ENCODE measurements at regions not wholly inside any gene's neighbourhood (a gene's known extent, or its start where the extent isn't known, plus 50 kb on each side); places are given as distances from the start of the nearest gene placed in this dataset.
"Not testable (repeated sequence)": the region's sequence is repeated elsewhere in the genome, so short reads cannot be mapped to it uniquely, and the experiment has no call there.

DNA sequence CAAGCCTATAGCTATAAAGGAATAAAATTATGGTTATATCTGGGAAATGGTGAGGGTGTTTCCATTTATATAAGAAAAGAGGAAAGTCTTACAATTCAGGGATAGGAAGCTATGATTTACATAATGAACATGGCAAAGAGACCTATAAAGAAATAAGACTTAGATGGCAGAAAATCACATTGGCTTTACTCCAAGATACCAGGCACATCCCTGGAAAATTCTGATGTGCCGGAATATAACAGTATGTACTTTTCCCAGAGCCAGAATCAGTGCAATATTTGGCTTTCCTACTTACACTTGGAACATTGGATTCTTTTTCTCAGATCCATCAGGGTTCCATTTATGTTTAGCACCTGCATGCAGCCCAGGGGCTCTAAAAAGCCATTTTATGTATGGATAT lies 357.8 kb downstream of the CETN3 start:
- DNase-seq: no peak

DNA sequence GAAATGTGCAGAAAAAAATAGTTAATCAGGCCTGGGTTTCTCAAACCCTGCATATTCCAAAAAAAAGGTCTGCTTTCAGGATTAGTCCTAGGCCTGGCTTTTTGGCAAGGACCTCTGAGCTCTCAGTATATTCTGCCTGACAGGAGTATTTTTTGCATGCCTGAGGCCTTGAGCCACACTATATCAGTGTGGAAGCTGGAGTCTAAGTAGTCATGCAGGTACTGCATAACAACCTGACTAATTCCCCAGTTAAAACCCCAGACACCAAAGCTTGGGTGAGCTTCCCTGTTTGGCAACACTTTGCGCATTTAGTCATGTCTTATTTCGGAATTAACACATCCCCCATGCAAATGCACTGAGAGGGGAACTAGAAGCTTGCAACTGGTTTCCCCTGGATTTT lies 359.5 kb downstream of the CETN3 start:
- DNase-seq: no peak

DNA sequence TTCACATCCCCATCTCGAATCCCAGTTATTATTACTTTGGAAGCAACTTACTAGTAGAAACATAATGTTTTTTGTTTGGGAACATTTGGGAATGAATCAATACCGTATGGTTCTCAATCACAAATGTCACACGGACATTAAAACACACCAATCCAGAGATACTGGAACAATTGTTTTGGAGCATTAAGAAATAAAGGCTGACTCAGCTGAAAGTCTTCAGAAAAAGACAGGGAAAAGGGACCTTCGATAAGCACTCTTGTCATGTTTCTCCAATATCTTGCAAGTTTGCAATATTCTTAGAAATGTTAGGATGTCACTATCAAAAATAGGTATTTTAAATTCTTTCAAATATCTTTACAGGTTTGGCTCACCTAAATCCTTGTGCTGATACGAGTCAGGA lies 362.4 kb downstream of the CETN3 start:
- DNase-seq: no peak

DNA sequence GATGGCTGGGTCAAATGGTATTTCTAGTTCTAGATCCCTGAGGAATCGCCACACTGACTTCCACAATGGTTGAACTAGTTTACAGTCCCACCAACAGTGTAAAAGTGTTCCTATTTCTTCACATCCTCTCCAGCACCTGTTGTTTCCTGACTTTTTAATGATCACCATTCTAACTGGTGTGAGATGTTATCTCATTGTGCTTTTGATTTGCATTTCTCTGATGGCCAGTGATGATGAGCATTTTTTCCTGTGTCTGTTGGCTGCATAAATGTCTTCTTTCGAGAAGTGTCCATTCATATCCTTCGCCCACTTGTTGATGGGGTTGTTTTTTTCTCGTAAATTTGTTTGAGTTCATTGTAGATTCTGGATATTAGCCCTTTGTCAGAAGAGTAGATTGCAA lies 369.5 kb downstream of the CETN3 start:
- not testable (repeated sequence) for DNase-seq

DNA sequence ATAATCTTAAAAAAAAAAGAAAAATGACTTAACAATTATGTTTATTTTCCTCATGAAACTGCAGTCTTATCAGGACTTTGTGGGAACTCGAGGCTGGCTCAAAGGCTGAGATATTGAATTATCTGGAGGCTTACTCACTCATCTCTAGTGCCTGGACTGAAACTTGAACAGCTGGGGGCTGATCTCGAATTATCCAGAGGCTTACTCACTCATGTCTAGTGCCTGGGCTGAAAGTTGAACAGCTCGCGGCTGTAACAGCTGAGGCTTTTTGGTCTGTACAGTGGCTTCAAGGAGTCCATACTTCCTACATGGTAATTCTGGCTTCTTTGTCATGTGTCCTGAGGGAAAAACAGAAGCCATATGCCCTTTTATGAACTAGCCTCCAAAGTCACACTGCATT lies 371.9 kb downstream of the CETN3 start:
- no peak for DNase-seq

DNA sequence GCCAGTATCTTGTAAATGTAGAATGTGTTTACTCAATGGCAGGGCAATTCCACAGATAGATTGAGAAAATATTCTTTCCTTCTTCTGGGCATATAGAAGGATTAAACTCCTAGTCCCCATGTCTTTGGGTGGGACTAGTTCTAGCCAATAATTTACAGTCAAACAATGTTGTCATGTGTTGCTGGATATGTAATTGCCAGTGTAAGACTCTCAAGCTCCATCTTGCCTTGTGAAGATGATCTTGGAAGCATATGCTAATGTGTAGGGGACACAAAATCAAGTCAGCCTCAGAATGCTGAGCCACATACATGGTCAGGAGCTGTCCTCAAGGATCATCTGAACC lies 386.9 kb downstream of the CETN3 start:
- no peak for DNase-seq

DNA sequence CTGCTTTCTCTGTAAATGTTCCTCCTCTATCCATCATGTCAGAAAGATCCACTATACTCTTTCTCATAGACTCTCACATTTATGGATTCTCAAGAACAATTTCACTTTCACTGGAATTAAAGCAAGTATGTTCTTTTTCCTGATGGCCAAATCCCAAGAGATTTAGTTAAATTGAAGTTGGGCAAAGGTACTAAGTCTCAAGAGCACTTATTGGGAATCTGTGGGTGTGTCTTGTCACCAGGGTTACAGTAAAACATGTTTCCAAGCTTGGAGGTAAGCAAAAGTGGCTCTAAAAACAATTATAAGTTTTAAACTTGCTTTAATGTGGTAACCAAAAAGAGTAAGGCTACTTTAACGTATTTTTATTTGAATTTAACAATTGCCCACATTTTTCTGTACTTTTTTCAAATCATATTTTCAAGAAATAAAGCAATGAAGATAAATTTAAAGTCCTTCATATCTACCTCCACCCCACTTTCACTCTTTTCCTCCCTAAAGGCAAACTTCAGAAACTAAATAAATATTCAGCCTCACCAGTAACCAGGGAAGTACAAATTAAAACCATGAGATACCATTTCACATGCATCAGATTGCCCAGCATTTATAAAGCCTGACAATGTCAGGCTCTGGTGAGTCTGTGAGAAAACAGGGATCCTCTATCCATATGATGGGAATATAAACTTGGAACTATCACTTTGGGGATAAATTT lies 387.4 kb downstream of the CETN3 start:
- DNase-seq: no peak

DNA sequence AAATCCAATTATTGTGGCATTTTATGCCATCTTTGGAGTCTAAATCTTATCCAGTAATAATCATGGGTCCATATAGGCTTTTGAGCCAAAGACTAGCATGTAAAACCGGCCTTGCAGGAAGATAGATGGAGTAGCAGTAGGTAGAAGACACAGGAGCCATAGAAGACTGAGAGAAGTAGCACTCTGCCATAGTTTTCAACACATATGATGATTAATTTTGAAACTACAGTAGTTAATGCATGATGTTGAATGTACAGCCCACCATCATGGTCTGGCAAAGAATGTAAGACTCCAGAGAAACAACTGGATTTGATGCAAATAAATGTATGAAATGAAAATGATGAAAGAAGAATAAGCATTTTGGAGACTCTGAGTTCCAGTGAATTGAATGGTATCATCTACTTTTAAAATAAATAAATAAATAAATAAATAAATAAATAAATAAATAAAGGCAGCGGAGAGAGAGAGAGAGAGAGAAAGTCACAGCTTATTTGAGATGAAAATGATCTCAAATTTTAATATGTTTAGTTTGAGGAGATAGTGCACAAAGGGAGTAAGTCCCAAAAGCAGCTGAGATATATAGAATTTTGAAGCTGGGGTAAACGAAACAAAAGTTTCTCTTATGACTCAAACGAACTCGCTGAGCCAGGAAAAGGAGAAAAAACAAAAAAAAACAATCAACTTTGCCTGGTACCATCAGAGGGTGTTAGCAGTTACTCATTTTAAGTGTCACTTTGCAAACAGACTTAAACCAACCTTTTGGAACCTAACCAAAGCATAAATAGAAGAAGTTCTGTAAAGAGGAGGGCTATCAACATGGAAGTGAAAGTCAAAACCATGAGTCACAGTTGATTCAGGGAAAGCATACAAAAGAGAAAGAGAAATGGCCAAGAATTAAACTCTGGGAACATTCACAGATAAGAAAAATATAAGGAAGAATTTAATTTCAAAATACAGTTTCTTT lies 388.7 kb downstream of the CETN3 start:
- DNase-seq: no peak

DNA sequence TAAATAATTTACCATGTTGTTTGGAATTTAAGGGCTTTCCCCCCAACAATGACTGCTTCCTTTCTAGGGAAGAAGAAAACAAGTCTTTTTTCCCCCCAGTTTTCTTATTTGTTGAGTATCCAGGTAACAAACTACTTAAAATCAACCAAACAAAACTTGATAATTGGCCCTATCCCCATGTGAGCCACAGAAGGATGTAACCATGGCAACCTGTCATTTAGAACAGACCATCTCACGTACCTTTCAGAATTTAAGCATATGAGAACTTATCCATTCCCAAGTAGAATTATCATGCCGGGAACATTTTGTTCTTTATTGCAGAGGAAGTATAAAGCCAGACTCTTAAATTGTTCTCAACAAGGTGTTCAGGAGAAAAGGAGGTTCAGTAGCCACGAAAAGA lies 392.3 kb downstream of the CETN3 start:
- DNase-seq: no peak

DNA sequence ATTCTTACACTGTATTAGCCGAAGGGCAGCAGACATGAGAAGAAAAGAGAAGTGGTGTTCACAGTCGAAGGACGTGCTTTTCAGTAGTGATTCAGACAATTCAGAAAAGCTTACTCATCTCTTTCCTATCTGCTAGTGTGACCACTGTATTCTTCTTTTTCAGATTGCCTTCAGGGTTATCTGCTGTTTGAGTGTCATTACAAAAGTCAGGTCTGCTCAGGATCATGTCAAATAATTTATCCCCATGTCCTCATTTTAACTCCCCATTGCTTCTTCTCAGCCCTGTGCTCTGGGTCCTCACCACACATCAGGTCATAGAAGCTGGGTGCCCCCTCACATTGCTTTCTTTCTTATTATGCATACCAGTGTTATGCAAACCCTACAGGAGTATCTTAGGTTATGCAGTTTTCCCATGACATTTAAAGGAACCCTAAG lies 394.0 kb downstream of the CETN3 start:
- DNase-seq: no peak

DNA sequence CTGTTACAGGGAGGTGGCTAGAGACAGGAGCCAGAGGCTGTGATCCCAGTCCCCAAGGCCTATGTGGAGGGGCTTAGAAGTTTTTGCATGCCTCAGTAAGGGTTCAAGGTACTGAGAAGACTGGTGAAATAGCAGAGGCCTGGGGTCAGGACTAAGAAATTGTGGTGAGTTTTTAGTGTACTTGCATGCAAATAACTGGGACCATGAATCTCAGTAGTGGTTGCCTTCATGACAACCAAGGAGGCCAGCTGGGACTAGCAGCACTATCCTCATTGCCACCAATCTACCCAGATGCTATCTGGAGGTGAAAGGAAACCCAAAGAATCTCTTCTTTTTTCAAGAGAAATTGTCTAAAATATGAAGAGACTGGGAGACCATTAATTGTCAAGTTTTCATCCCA lies 395.1 kb downstream of the CETN3 start:
- no peak for DNase-seq

DNA sequence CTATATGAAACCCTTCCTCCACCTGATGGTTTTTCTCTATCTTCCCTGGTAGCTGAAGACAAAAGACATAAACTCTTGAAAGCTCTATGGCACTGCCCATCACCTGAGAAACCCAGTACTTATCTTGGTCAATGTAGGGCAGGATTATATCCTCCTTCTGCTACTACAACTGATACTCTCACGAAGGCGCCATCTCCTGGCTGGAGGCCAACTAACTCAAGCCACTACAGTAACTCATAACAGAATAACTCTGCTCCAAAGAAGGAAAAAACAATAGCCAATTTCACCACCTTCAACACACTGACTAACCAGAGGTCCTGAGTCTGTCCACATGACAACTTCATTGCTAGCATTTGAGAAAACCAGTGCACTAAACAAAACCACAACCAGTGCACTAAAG lies 409.2 kb downstream of the CETN3 start:
- no peak for DNase-seq

DNA sequence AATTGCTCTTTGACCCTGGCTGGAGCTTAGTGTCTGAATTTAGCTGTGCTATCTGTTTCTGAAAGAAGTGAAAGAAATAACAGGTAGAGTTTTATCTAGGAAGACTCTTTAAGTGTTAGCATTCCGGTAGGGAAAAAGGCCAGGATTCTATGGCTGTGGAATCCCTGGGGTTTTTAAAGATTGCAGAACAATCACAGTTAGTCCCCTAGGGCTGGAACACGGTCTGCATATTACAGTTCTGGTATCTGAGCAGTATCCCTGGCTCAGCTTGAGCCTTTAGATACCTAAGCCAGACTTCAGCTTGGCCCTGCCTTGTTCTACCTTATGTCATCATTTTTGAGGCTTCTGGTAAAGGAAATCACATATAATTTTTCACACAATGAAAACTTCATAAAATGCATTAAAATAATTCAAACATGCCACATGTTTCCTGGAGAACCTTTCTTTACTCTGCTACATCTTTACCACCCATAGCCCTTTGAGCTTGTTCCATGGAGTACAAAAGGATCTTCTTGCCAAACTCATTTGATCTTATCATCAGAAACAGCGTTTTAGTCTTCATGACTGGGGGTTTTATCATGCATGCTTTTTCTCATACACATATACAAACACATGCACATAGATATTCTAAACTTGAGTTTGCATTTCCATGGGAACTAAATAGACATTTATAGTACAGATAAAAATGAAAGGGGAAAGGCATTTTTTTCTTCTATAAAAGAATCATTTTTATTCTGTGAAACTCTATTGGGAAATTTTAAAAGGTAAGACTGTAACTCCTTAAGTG lies 410.8 kb downstream of the CETN3 start:
- no peak for DNase-seq

DNA sequence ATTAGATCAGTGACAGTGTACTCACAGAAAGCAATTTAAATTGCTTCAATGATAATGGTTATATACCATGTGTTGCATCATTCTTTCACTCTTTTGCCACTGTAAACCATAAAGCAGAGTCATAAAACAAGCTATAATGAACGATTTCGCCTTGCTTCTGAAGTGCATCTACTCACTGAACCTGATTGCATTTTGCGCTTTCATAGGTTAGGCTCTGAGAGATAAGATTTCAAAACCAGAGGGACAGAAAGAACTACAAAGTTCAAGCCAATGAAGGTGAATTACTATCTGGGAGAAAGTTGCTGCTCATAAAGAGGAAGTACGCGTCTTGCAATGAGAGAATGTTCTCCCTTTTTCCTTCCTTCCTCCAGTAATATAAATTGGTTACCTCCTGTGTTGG lies 412.7 kb downstream of the CETN3 start:
- DNase-seq: no peak

DNA sequence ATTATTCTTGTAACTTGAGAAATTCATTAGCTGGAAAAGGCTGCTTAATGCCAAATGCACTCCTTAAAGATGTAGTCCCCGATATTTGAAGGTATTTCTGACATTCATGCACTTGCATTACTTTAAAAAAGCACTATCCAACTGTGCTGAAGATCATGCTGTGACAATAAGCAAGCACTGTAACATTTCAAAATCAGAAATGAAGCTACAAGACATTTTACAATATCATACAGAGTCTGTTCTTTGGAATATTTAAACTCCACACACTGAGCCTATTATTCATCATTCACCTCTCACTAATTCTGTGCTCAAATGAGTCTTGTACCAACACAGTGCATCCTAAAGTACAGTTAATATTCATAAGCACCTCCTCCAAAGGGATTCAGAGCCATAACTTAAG lies 413.2 kb downstream of the CETN3 start:
- DNase-seq: no peak

DNA sequence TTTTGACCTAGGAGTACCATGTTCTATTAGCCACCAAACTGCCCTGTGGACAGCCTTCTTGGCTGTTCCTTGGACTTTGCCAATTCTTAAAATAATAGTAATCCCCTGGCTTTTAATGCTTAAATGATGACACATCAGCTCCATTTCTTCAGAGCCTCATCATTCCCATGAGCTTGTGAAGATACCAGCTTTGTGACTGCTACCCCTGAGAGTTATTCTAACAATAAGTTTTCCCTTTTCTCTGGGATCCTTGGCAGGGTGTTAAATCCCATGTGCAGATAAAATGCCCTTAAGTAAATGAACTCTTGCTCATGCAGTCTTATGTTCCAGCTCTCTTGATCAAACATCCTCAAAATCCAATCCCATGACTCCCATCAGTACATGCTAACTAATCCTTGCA lies 415.3 kb downstream of the CETN3 start:
- DNase-seq: no peak

DNA sequence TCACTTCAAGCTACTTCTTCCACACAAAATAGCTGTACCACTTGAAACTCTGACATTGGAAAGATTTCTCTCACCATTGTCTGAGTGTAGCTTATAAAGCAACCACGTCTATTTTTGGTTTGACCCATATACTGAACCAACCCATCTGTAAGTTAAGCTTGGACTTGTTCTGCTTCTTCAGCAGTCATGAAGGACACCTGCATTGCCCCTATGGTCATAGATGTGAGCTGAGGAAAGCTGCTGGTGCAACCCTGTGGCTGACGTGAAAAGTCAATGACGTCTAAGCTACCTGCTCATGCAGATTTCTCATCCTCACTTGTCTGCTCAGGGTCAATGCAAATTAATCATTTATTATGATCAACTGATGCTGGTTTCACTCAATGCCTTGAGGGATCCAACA lies 417.4 kb downstream of the CETN3 start:
- no peak for DNase-seq

DNA sequence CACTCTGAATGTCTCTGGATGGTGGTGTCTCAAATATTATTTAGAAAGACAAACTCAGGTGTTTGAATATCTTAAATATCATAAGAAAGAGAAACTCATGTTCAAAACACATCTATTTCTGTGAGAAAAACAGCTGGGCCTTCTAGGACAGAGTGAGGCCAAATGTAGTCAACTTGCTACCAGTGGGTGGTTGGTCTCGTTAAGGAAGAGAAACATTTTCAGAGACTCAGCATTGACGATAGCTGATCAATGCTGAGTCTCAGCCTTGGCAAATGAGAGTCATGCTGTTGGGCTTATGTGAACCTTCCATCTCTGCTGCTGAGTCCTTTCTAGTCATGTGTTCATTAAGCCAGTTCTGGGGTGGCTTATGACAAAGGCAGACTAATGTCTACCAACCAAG lies 418.0 kb downstream of the CETN3 start:
- DNase-seq: no peak

DNA sequence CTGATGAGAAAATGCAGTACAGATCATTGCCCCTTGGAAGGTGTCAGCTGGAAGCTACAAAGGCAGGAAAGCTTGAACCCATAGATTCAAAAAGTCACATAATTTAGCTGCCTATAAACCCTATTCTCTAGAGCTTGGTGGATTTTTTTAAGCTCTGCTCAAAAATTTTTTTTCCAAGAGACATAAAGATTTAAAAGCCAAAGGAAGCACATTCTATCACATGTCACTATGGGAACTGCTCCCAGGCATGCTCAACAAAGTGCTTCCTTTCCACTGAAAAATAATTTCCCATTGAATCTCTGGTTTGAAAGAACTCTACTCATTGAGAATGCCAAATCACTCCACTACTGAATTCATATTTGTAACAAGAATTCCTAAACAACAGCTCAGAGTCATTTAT lies 419.8 kb downstream of the CETN3 start:
- no peak for DNase-seq

DNA sequence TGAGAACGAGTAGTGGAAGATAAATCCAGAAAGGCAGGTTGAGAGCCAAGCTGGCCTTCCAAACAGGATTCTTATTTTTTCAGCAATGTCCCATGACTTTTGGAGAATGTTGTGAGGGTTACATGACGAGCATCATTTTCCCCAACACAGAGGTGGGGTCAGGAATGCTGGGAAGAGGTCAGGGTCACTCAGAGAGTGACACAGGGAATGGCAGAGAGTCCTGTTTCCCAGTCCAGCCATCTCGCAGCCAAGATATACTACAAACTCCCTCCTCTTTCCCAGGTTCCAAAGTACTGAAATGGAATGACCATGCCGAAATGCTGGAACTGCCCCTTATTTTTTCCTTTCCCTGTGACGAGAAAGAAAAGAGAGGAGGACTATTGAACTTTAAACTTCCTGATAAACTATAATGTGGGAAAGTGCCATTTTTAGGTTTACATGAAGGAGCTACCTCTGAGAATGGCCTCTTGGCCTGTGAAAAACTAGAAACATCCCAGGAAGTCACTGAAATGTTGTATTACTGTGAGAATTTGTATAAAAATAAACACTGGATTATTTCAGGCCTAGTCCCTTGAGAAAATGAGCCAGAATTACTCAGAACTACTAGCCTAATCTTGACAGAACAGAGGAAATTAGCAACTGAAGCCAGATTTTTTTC lies 420.4 kb downstream of the CETN3 start:
- no peak for DNase-seq

DNA sequence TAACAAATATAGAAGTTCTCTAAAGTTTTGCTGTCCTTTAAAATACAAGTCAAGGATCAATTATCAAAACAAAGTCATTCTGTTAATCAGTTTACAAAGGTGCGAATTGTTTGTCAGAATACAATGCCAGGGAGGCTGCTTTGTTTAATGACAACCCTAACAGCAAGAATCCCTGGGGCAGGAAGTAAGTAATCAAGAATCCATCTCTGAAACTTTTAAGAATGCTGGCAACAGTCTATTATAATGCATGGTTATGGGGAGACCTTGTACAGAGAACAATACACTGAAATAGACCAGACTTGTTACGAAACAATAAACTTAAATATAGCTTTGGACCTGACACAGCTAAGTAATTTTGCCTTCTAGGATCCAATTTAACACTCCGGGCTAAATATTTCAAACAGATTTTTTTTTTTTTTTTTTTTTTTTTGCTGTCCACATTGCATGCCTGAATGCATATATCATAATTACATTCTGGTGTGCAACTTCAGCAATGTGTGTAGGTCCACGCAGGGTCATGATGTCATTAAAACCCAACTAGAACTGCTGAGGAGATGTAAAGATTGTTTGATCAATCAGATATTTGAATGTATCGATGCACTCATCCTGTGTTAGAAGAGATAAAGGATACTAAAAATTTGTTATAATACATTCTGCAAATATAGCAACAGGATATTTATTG lies 421.3 kb downstream of the CETN3 start:
- no peak for DNase-seq

DNA sequence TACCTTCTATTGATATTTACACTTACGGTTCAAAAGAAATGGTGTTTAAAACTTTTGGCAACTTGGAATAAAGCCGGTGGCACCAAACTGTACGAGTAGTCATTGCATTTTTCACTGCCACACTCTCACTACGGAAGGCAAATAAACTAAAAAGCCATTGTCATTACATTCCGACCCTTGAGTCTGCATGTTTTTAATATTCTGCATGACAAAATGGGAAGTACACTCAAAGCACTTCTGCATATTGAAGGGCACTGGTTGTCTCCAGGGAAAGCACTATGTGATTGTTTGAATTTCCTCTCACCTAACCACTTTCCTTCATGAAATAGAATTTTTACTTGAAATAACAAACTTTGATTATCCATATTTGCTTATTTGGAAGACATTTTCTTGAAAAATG lies 426.3 kb downstream of the CETN3 start:
- no peak for DNase-seq

Measured in effector CD4-positive, alpha-beta T cell (primary cell).